ENCODE measurements at regions not wholly inside any gene's neighbourhood (a gene's known extent, or its start where the extent isn't known, plus 50 kb on each side); places are given as distances from the start of the nearest gene placed in this dataset.

- Mint-ChIP-seq H3K27me3 (ENCODE audit: insufficient read depth, unreplicated experiment) (no peaks in the 10 kb centered on the region), H3K9me3 (ENCODE audit: unreplicated experiment) (no peaks in the 10 kb centered on the region), H3K27ac (ENCODE audit: low read depth, unreplicated experiment) (no peak overlapping the region), H3K4me1 (ENCODE audit: insufficient read depth, unreplicated experiment) (peaks cover 14% of the 10 kb centered on the region), H3K36me3 (ENCODE audit: insufficient read depth, unreplicated experiment) (no peaks in the 10 kb centered on the region), H3K4me3 (ENCODE audit: unreplicated experiment) (no peak overlapping the region)
- POLR2A ChIA-PET = interaction anchor here (1.3 kb wide), 1 partner anchor 33 kb away, joined by 4 read pairs; no protein-coding TSS in a partner anchor
- intact Hi-C loops (cut with micrococcal nuclease) = no loop called here
- TF ChIP-seq CTCF (IDR thresholded peaks at IDR 0.05; ENCODE audit: unreplicated experiment) = no peak
- no peak for DNase-seq (ENCODE audit: unreplicated experiment)
- BruUV-seq (replicated peaks) = no TSS peak
- CTCF ChIA-PET = interaction anchor here (1.0 to 1.3 kb wide), 2 partner anchors 60 to 64 kb away, joined by 3 to 4 read pairs; no protein-coding TSS in a partner anchor
Observed at GRCh38 chrX:10055430-10055829, 88.3 kb downstream of the CLDN34 start.

- no TSS peak for BruUV-seq (replicated peaks)
- Mint-ChIP-seq H3K27ac (ENCODE audit: low read depth, unreplicated experiment) (no peak overlapping the region), H3K36me3 (ENCODE audit: insufficient read depth, unreplicated experiment) (peaks cover 3% of the 10 kb centered on the region), H3K4me1 (ENCODE audit: insufficient read depth, unreplicated experiment) (no peaks in the 10 kb centered on the region), H3K9me3 (ENCODE audit: unreplicated experiment) (no peaks in the 10 kb centered on the region), H3K27me3 (ENCODE audit: insufficient read depth, unreplicated experiment) (peaks cover 15% of the 10 kb centered on the region), H3K4me3 (ENCODE audit: unreplicated experiment) (no peak overlapping the region)
- CTCF ChIA-PET = no interaction called here
- intact Hi-C loops (cut with micrococcal nuclease) = no loop called here
- no peak for TF ChIP-seq CTCF (IDR thresholded peaks at IDR 0.05; ENCODE audit: unreplicated experiment)
- POLR2A ChIA-PET = interaction anchor here (0.6 kb wide), 1 partner anchor 504 kb away, joined by 3 read pairs; no protein-coding TSS in a partner anchor
- DNase-seq (ENCODE audit: unreplicated experiment) = no peak
Observed at GRCh38 chrX:10062352-10062751, 94.4 kb upstream of the CLCN4 start.

GRCh38 chrX:10062980-10063379, 93.8 kb upstream of the CLCN4 start:
- no peaks in the 10 kb centered on the region for H3K4me1 Mint-ChIP-seq (ENCODE audit: insufficient read depth, unreplicated experiment)
- DNase-seq (ENCODE audit: unreplicated experiment) = no peak
- no peak for TF ChIP-seq CTCF (IDR thresholded peaks at IDR 0.05; ENCODE audit: unreplicated experiment)
- no TSS peak for BruUV-seq (replicated peaks)
- peaks cover 15% of the 10 kb centered on the region for H3K27me3 Mint-ChIP-seq (ENCODE audit: insufficient read depth, unreplicated experiment)
- intact Hi-C loops (cut with micrococcal nuclease) = no loop called here
- peaks cover 10% of the 10 kb centered on the region for H3K36me3 Mint-ChIP-seq (ENCODE audit: insufficient read depth, unreplicated experiment)
- H3K9me3 Mint-ChIP-seq (ENCODE audit: unreplicated experiment) = no peaks in the 10 kb centered on the region
- H3K27ac Mint-ChIP-seq (ENCODE audit: low read depth, unreplicated experiment) = no peak overlapping the region
- H3K4me3 Mint-ChIP-seq (ENCODE audit: unreplicated experiment) = no peak overlapping the region
- ChIA-PET CTCF (interaction anchor here (0.7 to 1.6 kb wide), 2 partner anchors 11 to 66 kb away, joined by 3 to 4 read pairs; no protein-coding TSS in a partner anchor), POLR2A (interaction anchor here (0.6 kb wide), 1 partner anchor 504 kb away, joined by 3 read pairs; no protein-coding TSS in a partner anchor)

- ChIA-PET CTCF (interaction anchor here (1.6 kb wide), 1 partner anchor 68 kb away, joined by 3 read pairs; no protein-coding TSS in a partner anchor), POLR2A (no interaction called here)
- intact Hi-C loops (cut with micrococcal nuclease) = no loop called here
- BruUV-seq (replicated peaks) = no TSS peak
- Mint-ChIP-seq H3K27me3 (ENCODE audit: insufficient read depth, unreplicated experiment) (peaks cover 15% of the 10 kb centered on the region), H3K9me3 (ENCODE audit: unreplicated experiment) (no peaks in the 10 kb centered on the region), H3K4me1 (ENCODE audit: insufficient read depth, unreplicated experiment) (no peaks in the 10 kb centered on the region), H3K27ac (ENCODE audit: low read depth, unreplicated experiment) (no peak overlapping the region), H3K4me3 (ENCODE audit: unreplicated experiment) (no peak overlapping the region), H3K36me3 (ENCODE audit: insufficient read depth, unreplicated experiment) (peaks cover 10% of the 10 kb centered on the region)
- no peak for DNase-seq (ENCODE audit: unreplicated experiment)
- no peak for TF ChIP-seq CTCF (IDR thresholded peaks at IDR 0.05; ENCODE audit: unreplicated experiment)
Observed at GRCh38 chrX:10064736-10065135, 92.0 kb upstream of the CLCN4 start.

All from MCF 10A (cell line).